ENCODE measurements at regions not wholly inside any gene's neighbourhood (a gene's known extent, or its start where the extent isn't known, plus 50 kb on each side); places are given as distances from the start of the nearest gene placed in this dataset. TPM values are rescaled to one million over a fixed set of nuclear protein-coding genes. Genes with fewer than 3 reads are reported as not detected.

- no peak overlapping the region for H3K27ac ChIP-seq
- TF ChIP-seq POLR2A (IDR thresholded peaks at IDR 0.05) (no peak), CTCF (IDR thresholded peaks at IDR 0.05) (no peak), POLR2AphosphoS5 (IDR thresholded peaks at IDR 0.05; ENCODE audit: insufficient read depth in 1 of 2, low read depth in 1 of 2) (no peak)
- intact Hi-C loops (cut with DNase I): no loop called here
- H3K4me3 ChIP-seq: no peak overlapping the region
- H3K27me3 ChIP-seq: no peaks in the 10 kb centered on the region
- no peak for DNase-seq (ENCODE audit: extremely low spot score in 2 of 2)
- no peaks in the 10 kb centered on the region for H3K9me3 ChIP-seq
- no peaks in the 10 kb centered on the region for H3K4me1 ChIP-seq
- no peaks in the 10 kb centered on the region for H3K36me3 ChIP-seq
Measured at GRCh38 chr5:35282810-35283209, 52.5 kb upstream of the PRLR start.

- DNase-seq (ENCODE audit: extremely low spot score in 2 of 2): no peak
- Histone ChIP-seq H3K27me3 (no peaks in the 10 kb centered on the region), H3K4me3 (no peak overlapping the region), H3K4me1 (no peaks in the 10 kb centered on the region), H3K27ac (no peak overlapping the region), H3K36me3 (no peaks in the 10 kb centered on the region), H3K9me3 (no peaks in the 10 kb centered on the region)
- TF ChIP-seq CTCF (IDR thresholded peaks at IDR 0.05) (no peak), POLR2AphosphoS5 (IDR thresholded peaks at IDR 0.05; ENCODE audit: insufficient read depth in 1 of 2, low read depth in 1 of 2) (no peak), POLR2A (IDR thresholded peaks at IDR 0.05) (no peak)
- intact Hi-C loops (cut with DNase I): no loop called here
Measured at GRCh38 chr5:35281613-35282012, 51.3 kb upstream of the PRLR start.

Small RNA genes lying in the stretch of these regions (small RNA-seq; reads per million reads assigned to genes)
- gene RF00012: not detected

Data from vagina (tissue), 2 donors.